GM12878 (cell line): ENCODE measurements at regions not wholly inside any gene's neighbourhood (a gene's known extent, or its start where the extent isn't known, plus 50 kb on each side); places are given as distances from the start of the nearest gene placed in this dataset.
"Not testable (repeated sequence)": the region's sequence is repeated elsewhere in the genome, so short reads cannot be mapped to it uniquely, and the experiment has no call there.

Experiments
- CBFB ChIP-seq: IDR thresholded peaks from 2 replicates; pipeline ENCODE4 v1.6.1; 2016; ENCODE audit warnings: antibody characterized with exemption, low read depth
- CTCF ChIP-seq, 3 experiments: IDR thresholded peaks in 2 of 3; conservative IDR thresholded peaks in 1 of 3; 2 replicates each; pipeline ENCODE4 v1.5.1; 2011; ENCODE audit warnings: low read depth in 3 of 3, low read length in 3 of 3, mild to moderate bottlenecking in 3 of 3, control low read depth in 2 of 3, moderate library complexity in 2 of 3, inconsistent platforms in 1 of 3, mixed read lengths in 1 of 3; ENCODE audit not compliant: control insufficient read depth in 2 of 3, insufficient read depth in 1 of 3; ENCODE audit errors: extremely low read depth in 1 of 3
- CUX1 ChIP-seq: IDR thresholded peaks from 2 replicates; pipeline ENCODE4 v1.6.1; 2012; ENCODE audit warnings: improper control_type of control experiment, low read depth, low read length; ENCODE audit not compliant: insufficient replicate concordance
- GABPA ChIP-seq: IDR thresholded peaks from 2 replicates; pipeline ENCODE4 v1.6.1; 2014; ENCODE audit warnings: antibody characterized with exemption, low read depth, mild to moderate bottlenecking, inconsistent platforms
- IKZF1 ChIP-seq: fragments of 450-650 bp; conservative IDR thresholded peaks from 2 replicates; pipeline ENCODE4 v1.6.1; 2017; ENCODE audit warnings: antibody characterized with exemption, mild to moderate bottlenecking
- JUND ChIP-seq: IDR thresholded peaks from 2 replicates; pipeline ENCODE4 v1.6.1; 2012; ENCODE audit warnings: low read depth, mild to moderate bottlenecking, low read length, improper control_type of control experiment, moderate library complexity
- POLR2A ChIP-seq: IDR thresholded peaks from 2 replicates; pipeline ENCODE4 v1.6.1; 2011; ENCODE audit warnings: low read depth, mild to moderate bottlenecking, low read length
- POLR2AphosphoS5 ChIP-seq: IDR thresholded peaks from 2 replicates; pipeline ENCODE4 v1.6.1; 2011; ENCODE audit warnings: mild to moderate bottlenecking, low read length, inconsistent platforms
- RFX5 ChIP-seq: IDR thresholded peaks from 2 replicates; pipeline ENCODE4 v1.6.1; 2011; ENCODE audit warnings: low read depth, low read length, improper control_type of control experiment
- TAF1 ChIP-seq: IDR thresholded peaks from 2 replicates; pipeline ENCODE4 v1.6.1; 2011; ENCODE audit warnings: mild to moderate bottlenecking, low read depth, low read length, borderline replicate concordance

DNA sequence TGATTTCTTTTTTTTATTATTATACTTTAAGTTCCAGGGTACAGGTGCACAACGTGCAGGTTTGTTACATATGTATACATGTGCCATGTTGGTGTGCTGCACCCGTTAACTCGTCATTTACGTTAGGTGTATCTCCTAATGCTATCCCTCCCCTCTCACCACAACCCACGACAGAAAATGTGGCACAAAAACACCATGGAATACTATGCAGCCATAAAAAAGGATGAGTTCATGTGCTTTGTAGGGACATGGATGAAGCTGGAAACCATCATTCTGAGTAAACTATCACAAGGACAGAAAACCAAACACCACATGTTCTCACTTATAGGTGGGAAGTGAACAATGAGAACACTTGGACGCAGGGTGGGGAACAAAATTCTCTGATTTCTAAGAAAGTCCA, 140.9 kb downstream of the EXOC5 start:
- TF ChIP-seq IKZF1; CUX1; CTCF (IDR thresholded peaks at IDR 0.05 in 2 of 3, conservative IDR thresholded peaks at IDR 0.05 in 1 of 3; ENCODE audit: control insufficient read depth in 2 of 3, extremely low read depth in 1 of 3, insufficient read depth in 1 of 3, low read depth in 3 of 3, low read length in 3 of 3); RFX5; GABPA; JUND; POLR2AphosphoS5; TAF1; POLR2A; CBFB: not testable (repeated sequence)
